IMR-90 (cell line): ENCODE measurements at regions not wholly inside any gene's neighbourhood (a gene's known extent, or its start where the extent isn't known, plus 50 kb on each side); places are given as distances from the start of the nearest gene placed in this dataset.

Experiments used
- ATAC-seq: fragments of 200-7000 bp; cut with Tn5 transposase; 2 replicates; pipeline ENCODE4 v1.9.1; 2020; ENCODE audit warnings: low read depth, mild to moderate bottlenecking, moderate library complexity
- BruUV-seq: library from RNA; stranded (reverse); fragments of 400-500 nt; replicated peaks from 2 replicates; lab custom pipeline; 2021; lab: Mats Ljungman, UMichigan
- CTCF ChIA-PET: fragments of 300-600 bp; formaldehyde crosslinking; extraction: SDS; loops from one replicate; lab custom pipeline; 2021; ENCODE audit warnings: antibody characterized with exemption; lab: Yijun Ruan, JAX
- POLR2A ChIA-PET: fragments of 300-600 bp; sonication (Branson Sonifier 250); formaldehyde crosslinking; loops from one replicate; lab custom pipeline; 2022; ENCODE audit warnings: antibody characterized with exemption; ENCODE audit not compliant: unreplicated experiment; lab: Charles Lee
- DNase-seq: peaks from one replicate; pipeline ENCODE4 v3.0.0; 2013
- H2AFZ ChIP-seq: replicated peaks from 2 replicates; pipeline ENCODE3; 2013; ENCODE audit warnings: low read length, mild to moderate bottlenecking; ENCODE audit not compliant: poor library complexity
- H2AK5ac ChIP-seq: 2 replicates; pipeline ENCODE4 v1.6.1; 2013; ENCODE audit warnings: low read depth, low read length, inconsistent platforms
- H2AK9ac ChIP-seq: replicated peaks from 2 replicates; pipeline ENCODE3; 2013; ENCODE audit warnings: mild to moderate bottlenecking, low read depth, low read length, moderate library complexity; ENCODE audit not compliant: poor library complexity
- H2BK120ac ChIP-seq: 2 replicates; pipeline ENCODE4 v1.6.1; 2013; ENCODE audit warnings: low read depth, low read length, inconsistent platforms
- H2BK15ac ChIP-seq: 3 replicates; pipeline ENCODE4 v1.6.1; 2013; ENCODE audit warnings: low read depth, low read length, inconsistent platforms
- H2BK20ac ChIP-seq: 2 replicates; pipeline ENCODE4 v1.6.1; 2013; ENCODE audit warnings: low read depth, mild to moderate bottlenecking, inconsistent platforms, low read length, moderate library complexity
- H2BK5ac ChIP-seq: 2 replicates; pipeline ENCODE4 v1.6.1; 2013; ENCODE audit warnings: mild to moderate bottlenecking, low read depth, low read length, inconsistent platforms; ENCODE audit not compliant: poor library complexity, severe bottlenecking
- H3K14ac ChIP-seq: replicated peaks from 2 replicates; pipeline ENCODE4 v1.6.1; 2013; ENCODE audit warnings: low read depth, low read length, inconsistent platforms
- H3K18ac ChIP-seq: 2 replicates; pipeline ENCODE4 v1.6.1; 2013; ENCODE audit warnings: low read depth, low read length, control low read depth
- H3K23ac ChIP-seq: 2 replicates; pipeline ENCODE4 v1.6.1; 2013; ENCODE audit warnings: low read depth, low read length, inconsistent platforms
- H3K27ac ChIP-seq: 2 replicates; pipeline ENCODE4 v1.5.1; 2013; ENCODE audit warnings: mild to moderate bottlenecking, control low read depth, low read length; ENCODE audit not compliant: insufficient read depth
- H3K27me3 ChIP-seq: 2 replicates; pipeline ENCODE4 v1.6.1; 2013; ENCODE audit warnings: low read length; ENCODE audit not compliant: control insufficient read depth, insufficient read depth
- H3K36me3 ChIP-seq: 2 replicates; pipeline ENCODE4 v1.6.1; 2013; ENCODE audit warnings: low read length, mixed read lengths; ENCODE audit not compliant: control insufficient read depth, insufficient read depth
- H3K4ac ChIP-seq: 2 replicates; pipeline ENCODE4 v1.6.1; 2013; ENCODE audit warnings: low read depth, low read length, inconsistent platforms
- H3K4me1 ChIP-seq: 2 replicates; pipeline ENCODE4 v1.6.1; 2013; ENCODE audit warnings: low read length, mixed read lengths; ENCODE audit not compliant: control insufficient read depth, insufficient read depth
- H3K4me2 ChIP-seq: 2 replicates; pipeline ENCODE4 v1.6.1; 2013; ENCODE audit warnings: low read depth, mild to moderate bottlenecking, control low read depth, low read length, moderate library complexity
- H3K4me3 ChIP-seq: 2 replicates; pipeline ENCODE4 v1.5.1; 2013; ENCODE audit warnings: low read depth, mild to moderate bottlenecking, control low read depth, low read length, moderate library complexity; ENCODE audit not compliant: insufficient read depth
- H3K56ac ChIP-seq: 2 replicates; pipeline ENCODE4 v1.6.1; 2013; ENCODE audit warnings: low read length, inconsistent platforms; ENCODE audit not compliant: insufficient read depth; ENCODE audit errors: extremely low read depth
- H3K79me1 ChIP-seq, 2 experiments: 2 replicates each; pipeline ENCODE4 v1.6.1; 2013; ENCODE audit warnings: low read length in 2 of 2, inconsistent platforms in 1 of 2, low read depth in 1 of 2
- H3K9ac ChIP-seq: 2 replicates; pipeline ENCODE4 v1.6.1; 2013; ENCODE audit warnings: low read depth, low read length, control low read depth
- H3K9me1 ChIP-seq: 2 replicates; pipeline ENCODE4 v1.6.1; 2013; ENCODE audit warnings: low read length, inconsistent platforms; ENCODE audit not compliant: insufficient read depth
- H3K9me3 ChIP-seq: 2 replicates; pipeline ENCODE4 v1.6.1; 2013; ENCODE audit warnings: low read length; ENCODE audit not compliant: control insufficient read depth, insufficient read depth
- H4K20me1 ChIP-seq: 2 replicates; pipeline ENCODE4 v1.6.1; 2013; ENCODE audit warnings: low read length, inconsistent platforms; ENCODE audit not compliant: insufficient read depth
- H4K5ac ChIP-seq: 2 replicates; pipeline ENCODE4 v1.6.1; 2013; ENCODE audit warnings: mild to moderate bottlenecking, low read depth, low read length, control low read depth
- H4K8ac ChIP-seq, 2 experiments: 2 replicates each; pipeline ENCODE4 v1.6.1; 2013; ENCODE audit warnings: low read depth in 2 of 2, low read length in 2 of 2, control low read depth in 1 of 2, inconsistent platforms in 1 of 2
- H4K91ac ChIP-seq: 2 replicates; pipeline ENCODE4 v1.6.1; 2013; ENCODE audit warnings: low read depth, low read length, inconsistent platforms; ENCODE audit not compliant: insufficient read depth
- BHLHE40 ChIP-seq: fragments of 150-350 bp; IDR thresholded peaks from 2 replicates; pipeline ENCODE4 v1.6.1; 2016; ENCODE audit warnings: mild to moderate bottlenecking, low read depth, low read length
- CEBPB ChIP-seq: IDR thresholded peaks from 2 replicates; pipeline ENCODE4 v1.6.1; 2012; ENCODE audit warnings: low read depth, low read length, improper control_type of control experiment
- CHD1 ChIP-seq: IDR thresholded peaks from 2 replicates; pipeline ENCODE4 v1.6.1; 2012; ENCODE audit warnings: low read depth, low read length, improper control_type of control experiment
- CTCF ChIP-seq: conservative IDR thresholded peaks from 2 replicates; pipeline ENCODE4 v1.5.1; 2012; ENCODE audit warnings: mild to moderate bottlenecking, low read depth, low read length, improper control_type of control experiment
- ELK1 ChIP-seq: fragments of 150-350 bp; IDR thresholded peaks from 2 replicates; pipeline ENCODE4 v1.6.1; 2016; ENCODE audit warnings: low read depth, mild to moderate bottlenecking, low read length, moderate library complexity, borderline replicate concordance
- FOS ChIP-seq: fragments of 150-350 bp; IDR thresholded peaks from 2 replicates; pipeline ENCODE4 v1.6.1; 2016; ENCODE audit warnings: low read depth, low read length
- MAFK ChIP-seq: IDR thresholded peaks from 2 replicates; pipeline ENCODE4 v1.6.1; 2012; ENCODE audit warnings: low read depth, low read length, improper control_type of control experiment
- MAZ ChIP-seq: IDR thresholded peaks from 2 replicates; pipeline ENCODE4 v1.6.1; 2012; ENCODE audit warnings: low read depth, mild to moderate bottlenecking, low read length, improper control_type of control experiment, moderate library complexity, borderline replicate concordance
- MXI1 ChIP-seq: IDR thresholded peaks from 2 replicates; pipeline ENCODE4 v1.6.1; 2012; ENCODE audit warnings: low read depth, mild to moderate bottlenecking, low read length, moderate library complexity, borderline replicate concordance
- NFE2L2 ChIP-seq: fragments of 150-350 bp; IDR thresholded peaks from 2 replicates; pipeline ENCODE4 v1.6.1; 2016; ENCODE audit warnings: low read depth, mild to moderate bottlenecking, low read length
- POLR2A ChIP-seq: IDR thresholded peaks from 2 replicates; pipeline ENCODE4 v1.6.1; 2012; ENCODE audit warnings: mild to moderate bottlenecking, low read depth, low read length
- RAD21 ChIP-seq: IDR thresholded peaks from 2 replicates; pipeline ENCODE4 v1.6.1; 2012; ENCODE audit warnings: low read length, improper control_type of control experiment
- RCOR1 ChIP-seq: IDR thresholded peaks from 2 replicates; pipeline ENCODE4 v1.6.1; 2012; ENCODE audit warnings: mild to moderate bottlenecking, low read length, improper control_type of control experiment; ENCODE audit not compliant: insufficient replicate concordance
- RFX5 ChIP-seq: IDR thresholded peaks from 2 replicates; pipeline ENCODE4 v1.8.0; 2012; ENCODE audit warnings: low read depth, mild to moderate bottlenecking, low read length, moderate library complexity
- SMC3 ChIP-seq: fragments of 150-350 bp; IDR thresholded peaks from 2 replicates; pipeline ENCODE4 v1.6.1; 2016; ENCODE audit warnings: low read depth, mild to moderate bottlenecking, antibody characterized with exemption, low read length, moderate library complexity
- USF2 ChIP-seq: fragments of 150-350 bp; IDR thresholded peaks from 2 replicates; pipeline ENCODE4 v1.6.1; 2017; ENCODE audit warnings: mild to moderate bottlenecking, antibody characterized with exemption, low read length, low read depth
- WGBS, 2 experiments: methylation state at CpG; one replicate each; pipeline versions ENCODE4 v1.1.5 to v1.1.7; 2013; ENCODE audit warnings: missing lambda C conversion rate in 2 of 2; ENCODE audit not compliant: insufficient read length in 1 of 2; ENCODE audit errors: extremely low coverage in 2 of 2; 5-methylcytosine and 5-hydroxymethylcytosine counted together
- dilution Hi-C: fragments of 300-500 bp; cut with HindIII; formaldehyde crosslinking; loops from one replicate; pipeline ENCODE4 v1.14.3; 2018; ENCODE audit warnings: low sequenced_read_pairs; ENCODE audit not compliant: unreplicated experiment
- in situ Hi-C: fragments of 300-500 bp; cut with MboI; formaldehyde crosslinking; loops from 3 replicates; pipeline ENCODE4 v1.14.3; 2019; ENCODE audit warnings: low sequenced_read_pairs, inconsistent platforms, mixed read lengths
- intact Hi-C: fragments of 100-400 bp; cut with micrococcal nuclease; formaldehyde crosslinking; loops from 2 replicates; pipeline ENCODE4 v1.10.0; 2022

GRCh38 chr7:124284937-124285336 is 252.1 kb upstream of the TMEM229A start:
- no peak overlapping the region for H2BK15ac ChIP-seq
- H3K4ac ChIP-seq, result no peak overlapping the region
- H3K4me2 ChIP-seq, result no peak overlapping the region
- no peak overlapping the region for H3K18ac ChIP-seq
- ChIA-PET POLR2A (no interaction called here), CTCF (no interaction called here)
- H3K4me1 ChIP-seq, result no peaks in the 10 kb centered on the region
- DNase-seq (no peak), ATAC-seq (no peak)
- no CpG with 5 or more reads among the region's 1 CpG for WGBS, 2 experiments
- dilution Hi-C loops (no loop called here), intact Hi-C loops (no loop called here), in situ Hi-C loops (no loop called here)
- H3K23ac ChIP-seq, result no peak overlapping the region
- no peaks in the 10 kb centered on the region for H3K9me3 ChIP-seq
- H2BK5ac ChIP-seq, result no peak overlapping the region
- no peak overlapping the region for H2BK20ac ChIP-seq
- H3K27me3 ChIP-seq, result no peaks in the 10 kb centered on the region
- no peaks in the 10 kb centered on the region for H3K36me3 ChIP-seq
- H3K9me1 ChIP-seq, result no peaks in the 10 kb centered on the region
- no peaks in the 10 kb centered on the region for H3K79me1 ChIP-seq
- BruUV-seq, result no TSS peak
- H2BK120ac ChIP-seq, result no peak overlapping the region
- no peak overlapping the region for H3K9ac ChIP-seq
- no peak overlapping the region for H4K8ac ChIP-seq
- H3K4me3 ChIP-seq, result no peak overlapping the region
- TF ChIP-seq NFE2L2 (no peak), POLR2A (no peak), MXI1 (no peak), BHLHE40 (no peak), USF2 (no peak), RFX5 (no peak), CEBPB (no peak), CTCF (no peak), RCOR1 (no peak), MAFK (no peak), ELK1 (no peak), SMC3 (no peak), MAZ (no peak), FOS (no peak), RAD21 (no peak), CHD1 (no peak)
- no peak overlapping the region for H2AFZ ChIP-seq
- no peak overlapping the region for H2AK9ac ChIP-seq
- H4K5ac ChIP-seq, result no peak overlapping the region
- H3K14ac ChIP-seq, result no peak overlapping the region
- no peaks in the 10 kb centered on the region for H4K20me1 ChIP-seq
- H3K27ac ChIP-seq, result no peak overlapping the region
- H4K91ac ChIP-seq, result no peak overlapping the region
- no peak overlapping the region for H2AK5ac ChIP-seq
- H3K56ac ChIP-seq, result no peak overlapping the region
